ENCODE measurements at regions not wholly inside any gene's neighbourhood (a gene's known extent, or its start where the extent isn't known, plus 50 kb on each side); places are given as distances from the start of the nearest gene placed in this dataset.

DNA sequence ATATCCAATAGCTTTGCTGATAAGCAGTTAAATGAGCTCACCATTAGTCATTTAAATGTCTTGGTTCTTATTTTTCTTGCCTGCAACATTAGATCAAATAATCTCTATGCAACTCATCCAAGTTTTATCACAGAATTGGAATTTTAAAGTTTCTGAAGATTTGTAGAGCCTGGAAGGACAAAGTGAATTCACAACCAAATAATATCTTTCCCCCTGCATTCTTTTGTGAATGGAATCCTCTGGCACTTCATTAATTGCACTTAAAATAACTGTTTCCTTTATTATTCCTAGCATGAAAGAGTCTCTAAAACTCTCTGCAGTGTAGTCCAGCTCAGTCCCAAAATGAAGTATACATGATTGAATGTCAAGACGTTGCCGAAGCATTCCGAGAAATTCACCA, 345.6 kb upstream of the TGFBR2 start:
- TF ChIP-seq, protein P1, sequence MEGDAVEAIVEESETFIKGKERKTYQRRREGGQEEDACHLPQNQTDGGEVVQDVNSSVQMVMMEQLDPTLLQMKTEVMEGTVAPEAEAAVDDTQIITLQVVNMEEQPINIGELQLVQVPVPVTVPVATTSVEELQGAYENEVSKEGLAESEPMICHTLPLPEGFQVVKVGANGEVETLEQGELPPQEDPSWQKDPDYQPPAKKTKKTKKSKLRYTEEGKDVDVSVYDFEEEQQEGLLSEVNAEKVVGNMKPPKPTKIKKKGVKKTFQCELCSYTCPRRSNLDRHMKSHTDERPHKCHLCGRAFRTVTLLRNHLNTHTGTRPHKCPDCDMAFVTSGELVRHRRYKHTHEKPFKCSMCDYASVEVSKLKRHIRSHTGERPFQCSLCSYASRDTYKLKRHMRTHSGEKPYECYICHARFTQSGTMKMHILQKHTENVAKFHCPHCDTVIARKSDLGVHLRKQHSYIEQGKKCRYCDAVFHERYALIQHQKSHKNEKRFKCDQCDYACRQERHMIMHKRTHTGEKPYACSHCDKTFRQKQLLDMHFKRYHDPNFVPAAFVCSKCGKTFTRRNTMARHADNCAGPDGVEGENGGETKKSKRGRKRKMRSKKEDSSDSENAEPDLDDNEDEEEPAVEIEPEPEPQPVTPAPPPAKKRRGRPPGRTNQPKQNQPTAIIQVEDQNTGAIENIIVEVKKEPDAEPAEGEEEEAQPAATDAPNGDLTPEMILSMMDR (IDR thresholded peaks at IDR 0.05; ENCODE audit: insufficient read depth, low read length, poor library complexity, severe bottlenecking), result no peak
- no peak for TF ChIP-seq EZH2phosphoT487 (conservative IDR thresholded peaks at IDR 0.05; ENCODE audit: low read length)

Data from SU-DHL-6 (cell line).